Stimulated activated CD4-positive, alpha-beta T cell treated with anti-CD3 and anti-CD28 coated beads, Interleukin-12 subunit alpha, Interleukin-12 subunit beta, amount 100 ng/mL, for 24 hours (primary cell): ENCODE measurements at regions not wholly inside any gene's neighbourhood (a gene's known extent, or its start where the extent isn't known, plus 50 kb on each side); places are given as distances from the start of the nearest gene placed in this dataset.
"Not testable (repeated sequence)": the region's sequence is repeated elsewhere in the genome, so short reads cannot be mapped to it uniquely, and the experiment has no call there.

Source experiments
- DNase-seq, 2 experiments: peaks; one replicate each; pipeline ENCODE4 v3.0.0-alpha.2; 2020; ENCODE audit warnings: low read depth in 2 of 2

GRCh38 chr21:27526451-27526850 lies 559.6 kb upstream of the ADAMTS5 start:
- no peak for DNase-seq

- DNase-seq: no peak
These were observed 558.9 kb upstream of the ADAMTS5 start for GRCh38 chr21:27525780-27526179.

- no peak for DNase-seq
These were observed 552.5 kb upstream of the ADAMTS5 start for GRCh38 chr21:27519361-27519760.

- not testable (repeated sequence) for DNase-seq
These were observed 550.3 kb upstream of the ADAMTS5 start for GRCh38 chr21:27517177-27517576.

- no peak for DNase-seq
These were observed 548.8 kb upstream of the ADAMTS5 start for GRCh38 chr21:27515676-27516075.

GRCh38 chr21:27513825-27514224 lies 546.9 kb upstream of the ADAMTS5 start:
- DNase-seq: no peak

GRCh38 chr21:27513016-27513415 lies 546.1 kb upstream of the ADAMTS5 start:
- DNase-seq: no peak

- DNase-seq: no peak
These were observed 544.3 kb upstream of the ADAMTS5 start for GRCh38 chr21:27511233-27511632.

- no peak for DNase-seq
These were observed 540.8 kb upstream of the ADAMTS5 start for GRCh38 chr21:27507695-27508094.

- no peak for DNase-seq
These were observed 538.6 kb upstream of the ADAMTS5 start for GRCh38 chr21:27505516-27505915.

GRCh38 chr21:27502801-27503200 lies 535.9 kb upstream of the ADAMTS5 start:
- no peak for DNase-seq

- no peak for DNase-seq
These were observed 531.1 kb upstream of the ADAMTS5 start for GRCh38 chr21:27498025-27498424.

GRCh38 chr21:27495836-27496235 lies 528.9 kb upstream of the ADAMTS5 start:
- no peak for DNase-seq

GRCh38 chr21:27493542-27493941 lies 526.7 kb upstream of the ADAMTS5 start:
- no peak for DNase-seq

- no peak for DNase-seq
These were observed 520.8 kb upstream of the ADAMTS5 start for GRCh38 chr21:27487676-27488075.

- no peak for DNase-seq
These were observed 514.0 kb upstream of the ADAMTS5 start for GRCh38 chr21:27480841-27481261.

GRCh38 chr21:27477296-27477695 lies 510.4 kb upstream of the ADAMTS5 start:
- no peak for DNase-seq

GRCh38 chr21:27476696-27477095 lies 509.8 kb upstream of the ADAMTS5 start:
- no peak for DNase-seq

- DNase-seq: no peak
These were observed 508.6 kb upstream of the ADAMTS5 start for GRCh38 chr21:27475363-27475955.

GRCh38 chr21:27467366-27467765 lies 500.5 kb upstream of the ADAMTS5 start:
- no peak for DNase-seq

- no peak for DNase-seq
These were observed 499.3 kb upstream of the ADAMTS5 start for GRCh38 chr21:27466140-27466539.

GRCh38 chr21:27464648-27465047 lies 497.8 kb upstream of the ADAMTS5 start:
- DNase-seq: no peak

- DNase-seq: no peak
These were observed 495.8 kb upstream of the ADAMTS5 start for GRCh38 chr21:27462726-27463125.

- DNase-seq: no peak
These were observed 487.3 kb upstream of the ADAMTS5 start for GRCh38 chr21:27454234-27454633.
